ENCODE measurements at regions not wholly inside any gene's neighbourhood (a gene's known extent, or its start where the extent isn't known, plus 50 kb on each side); places are given as distances from the start of the nearest gene placed in this dataset.

GRCh38 chr4:128654465-128654864 lies 155.0 kb upstream of the JADE1 start:
- ATAC-seq (no peak), DNase-seq (ENCODE audit: low spot score) (no peak)
- Mint-ChIP-seq H3K4me1 (peaks cover 26% of the 10 kb centered on the region), H3K27me3 (ENCODE audit: low read depth) (no peaks in the 10 kb centered on the region), H3K4me3 (no peak overlapping the region), H3K9me3 (peaks cover 13% of the 10 kb centered on the region), H3K36me3 (peaks cover 13% of the 10 kb centered on the region), H3K27ac (no peak overlapping the region; the same call in 1 of the 2 replicates)
- ChIA-PET CTCF (no interaction called here), POLR2A (no interaction called here)
- TF ChIP-seq ZBTB21 (CRISPR knock-in tag; IDR thresholded peaks at IDR 0.05; ENCODE audit: borderline replicate concordance) (no peak), PREB (CRISPR knock-in tag; IDR thresholded peaks at IDR 0.05; ENCODE audit: borderline replicate concordance) (no peak), AFF4 (CRISPR knock-in tag; IDR thresholded peaks at IDR 0.05; ENCODE audit: borderline replicate concordance) (no peak), ETV6 (CRISPR knock-in tag; IDR thresholded peaks at IDR 0.05) (no peak)

GRCh38 chr4:128653527-128654444 lies 155.7 kb upstream of the JADE1 start:
- ATAC-seq (peak; percentile 82), DNase-seq (ENCODE audit: low spot score) (no peak)
- CTCF ChIA-PET: no interaction called here
- Mint-ChIP-seq H3K4me1 (peaks cover 32% of the 10 kb centered on the region), H3K36me3 (peaks cover 13% of the 10 kb centered on the region), H3K9me3 (peaks cover 13% of the 10 kb centered on the region), H3K4me3 (no peak overlapping the region), H3K27me3 (ENCODE audit: low read depth) (no peaks in the 10 kb centered on the region), H3K27ac (peak overlapping the region; percentile 71)
- POLR2A ChIA-PET: no interaction called here
- TF ChIP-seq AR (CRISPR knock-in tag; IDR thresholded peaks at IDR 0.05) (no peak), FOXP1 (CRISPR knock-in tag; IDR thresholded peaks at IDR 0.05; ENCODE audit: borderline replicate concordance) (no peak), ZNF396 (CRISPR knock-in tag; IDR thresholded peaks at IDR 0.05; ENCODE audit: borderline replicate concordance) (no peak), ZNF281 (CRISPR knock-in tag; IDR thresholded peaks at IDR 0.05) (no peak), ZNF532 (CRISPR knock-in tag; IDR thresholded peaks at IDR 0.05; ENCODE audit: borderline replicate concordance) (no peak), ZNF423 (CRISPR knock-in tag; IDR thresholded peaks at IDR 0.05) (no peak), JAZF1 (CRISPR knock-in tag; IDR thresholded peaks at IDR 0.05) (no peak), FOXJ3 (CRISPR knock-in tag; IDR thresholded peaks at IDR 0.05; ENCODE audit: borderline replicate concordance) (no peak), NFATC4 (CRISPR knock-in tag; IDR thresholded peaks at IDR 0.05) (no peak), SMAD3 (CRISPR knock-in tag; IDR thresholded peaks at IDR 0.05; ENCODE audit: borderline replicate concordance) (no peak), JUN (CRISPR knock-in tag; IDR thresholded peaks at IDR 0.05) (no peak), CREB1 (CRISPR knock-in tag; IDR thresholded peaks at IDR 0.05) (no peak)
